ENCODE measurements at regions not wholly inside any gene's neighbourhood (a gene's known extent, or its start where the extent isn't known, plus 50 kb on each side); places are given as distances from the start of the nearest gene placed in this dataset.

DNA sequence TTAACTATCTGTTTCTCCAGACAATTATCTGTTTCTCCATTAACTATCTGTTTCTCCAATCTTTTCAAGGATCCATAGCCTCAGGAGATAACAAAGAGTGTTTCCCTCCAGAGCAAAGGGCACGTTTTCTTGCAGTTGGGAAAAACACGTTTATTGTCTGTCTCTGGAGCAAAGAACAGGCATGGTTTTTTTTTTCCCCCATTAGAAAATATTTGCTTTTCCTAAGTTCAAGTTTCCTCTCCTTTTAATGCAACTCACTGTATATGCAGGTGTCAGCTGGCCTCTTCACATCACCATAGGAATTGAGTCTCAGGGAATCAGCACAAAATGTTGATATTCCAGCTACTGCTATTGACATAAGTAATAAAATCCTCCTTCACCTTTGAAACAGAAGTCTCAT lies 984.4 kb downstream of the RAB28 start:
- Histone ChIP-seq H3K9ac (ENCODE audit: low read length) (no peak overlapping the region), H3K27ac (ENCODE audit: low read length) (no peak overlapping the region), H3K79me2 (ENCODE audit: low read length) (no peaks in the 10 kb centered on the region), H3K27me3 (ENCODE audit: low read depth, low read length) (no peaks in the 10 kb centered on the region), H3K36me3 (replicated peaks; ENCODE audit: low read depth, low read length) (no peaks in the 10 kb centered on the region), H3K4me2 (ENCODE audit: low read length) (no peak overlapping the region), H2AFZ (ENCODE audit: low read depth, low read length) (no peak overlapping the region), H3K4me3 (ENCODE audit: low read length) (no peak overlapping the region), H3K4me1 (ENCODE audit: low read length) (no peaks in the 10 kb centered on the region), H4K20me1 (ENCODE audit: insufficient read depth, low read length) (no peaks in the 10 kb centered on the region), H3K9me3 (ENCODE audit: insufficient read depth, low read length) (no peaks in the 10 kb centered on the region)
- TF ChIP-seq CTCF (IDR thresholded peaks at IDR 0.05; ENCODE audit: low read depth, low read length) (no peak), EZH2phosphoT487 (IDR thresholded peaks at IDR 0.05; ENCODE audit: low read depth) (no peak)

DNA sequence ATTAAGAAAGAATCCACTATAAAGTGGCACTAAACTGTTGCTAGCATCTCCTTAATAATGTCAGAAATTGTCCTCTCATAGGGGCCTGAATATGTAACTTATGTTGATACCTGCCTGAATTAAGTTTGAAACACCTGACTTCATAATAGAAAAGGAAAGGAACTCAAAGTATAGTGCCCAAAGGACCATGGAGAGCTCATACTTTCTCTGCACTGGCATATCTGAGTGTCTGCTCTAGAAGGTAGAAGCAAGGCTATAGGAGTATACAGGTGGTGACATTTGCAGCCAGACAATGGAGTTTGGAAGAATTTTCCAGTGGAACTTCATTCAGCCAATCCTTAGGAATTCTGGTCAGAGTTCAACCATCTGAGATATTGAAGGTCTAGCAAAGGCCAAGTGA lies 988.9 kb downstream of the RAB28 start:
- H4K20me1 ChIP-seq (ENCODE audit: insufficient read depth, low read length), result no peaks in the 10 kb centered on the region
- H3K4me2 ChIP-seq (ENCODE audit: low read length), result no peak overlapping the region
- H3K4me3 ChIP-seq (ENCODE audit: low read length), result no peak overlapping the region
- no peaks in the 10 kb centered on the region for H3K79me2 ChIP-seq (ENCODE audit: low read length)
- no peak overlapping the region for H3K9ac ChIP-seq (ENCODE audit: low read length)
- H3K27me3 ChIP-seq (ENCODE audit: low read depth, low read length), result no peaks in the 10 kb centered on the region
- TF ChIP-seq EZH2phosphoT487 (IDR thresholded peaks at IDR 0.05; ENCODE audit: low read depth), result no peak
- TF ChIP-seq CTCF (IDR thresholded peaks at IDR 0.05; ENCODE audit: low read depth, low read length), result no peak
- no peaks in the 10 kb centered on the region for H3K9me3 ChIP-seq (ENCODE audit: insufficient read depth, low read length)
- H3K36me3 ChIP-seq (replicated peaks; ENCODE audit: low read depth, low read length), result no peaks in the 10 kb centered on the region
- H2AFZ ChIP-seq (ENCODE audit: low read depth, low read length), result no peak overlapping the region
- H3K27ac ChIP-seq (ENCODE audit: low read length), result no peak overlapping the region
- no peaks in the 10 kb centered on the region for H3K4me1 ChIP-seq (ENCODE audit: low read length)

DNA sequence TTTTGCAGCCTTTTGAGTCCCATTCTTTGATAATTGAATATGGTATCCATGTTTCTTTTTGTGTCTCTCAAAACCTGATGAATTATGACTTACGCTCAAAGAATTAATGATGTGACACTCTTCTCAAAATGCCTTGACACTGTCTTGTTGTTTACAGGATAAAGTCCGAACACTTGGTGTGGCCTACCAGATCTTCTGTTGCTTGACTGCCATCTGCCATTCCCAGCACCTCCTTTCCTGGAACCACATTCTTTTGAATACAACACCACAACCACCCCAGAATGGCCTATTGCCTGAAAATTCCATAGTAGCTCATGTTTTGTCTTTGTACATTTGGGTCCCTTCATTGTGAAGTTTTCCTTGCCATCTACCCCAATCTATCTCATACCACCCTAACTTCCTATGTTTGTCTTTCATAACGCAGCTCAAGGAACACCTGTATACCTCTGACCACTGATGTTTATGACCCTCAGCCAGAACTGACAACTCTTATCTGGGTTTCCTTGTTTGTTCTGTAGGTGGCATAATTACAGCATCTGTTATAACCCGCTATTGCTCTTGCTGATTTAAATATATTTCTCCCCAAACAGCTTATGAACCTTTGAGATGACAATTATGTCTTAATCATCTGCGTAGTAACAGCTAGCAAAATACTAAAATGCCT lies 991.3 kb downstream of the RAB28 start:
- Histone ChIP-seq H3K36me3 (replicated peaks; ENCODE audit: low read depth, low read length) (no peaks in the 10 kb centered on the region), H3K9me3 (ENCODE audit: insufficient read depth, low read length) (no peaks in the 10 kb centered on the region), H3K79me2 (ENCODE audit: low read length) (no peaks in the 10 kb centered on the region), H3K27ac (ENCODE audit: low read length) (no peak overlapping the region), H2AFZ (ENCODE audit: low read depth, low read length) (no peak overlapping the region), H3K4me2 (ENCODE audit: low read length) (no peak overlapping the region), H3K27me3 (ENCODE audit: low read depth, low read length) (no peaks in the 10 kb centered on the region), H4K20me1 (ENCODE audit: insufficient read depth, low read length) (no peaks in the 10 kb centered on the region), H3K4me3 (ENCODE audit: low read length) (no peak overlapping the region), H3K4me1 (ENCODE audit: low read length) (no peaks in the 10 kb centered on the region), H3K9ac (ENCODE audit: low read length) (no peak overlapping the region)
- TF ChIP-seq CTCF (IDR thresholded peaks at IDR 0.05; ENCODE audit: low read depth, low read length) (no peak), EZH2phosphoT487 (IDR thresholded peaks at IDR 0.05; ENCODE audit: low read depth) (no peak)

GRCh38 chr4:12488672-12489071 lies 995.5 kb downstream of the RAB28 start:
- TF ChIP-seq EZH2phosphoT487 (IDR thresholded peaks at IDR 0.05; ENCODE audit: low read depth), result no peak
- no peak for TF ChIP-seq CTCF (IDR thresholded peaks at IDR 0.05; ENCODE audit: low read depth, low read length)

More at GRCh38 chr4:12488672-12489071, 995.5 kb downstream of the RAB28 start:
- Histone ChIP-seq H3K27ac (ENCODE audit: low read length) (no peak overlapping the region), H3K36me3 (replicated peaks; ENCODE audit: low read depth, low read length) (no peaks in the 10 kb centered on the region), H3K9ac (ENCODE audit: low read length) (no peak overlapping the region), H3K4me3 (ENCODE audit: low read length) (no peak overlapping the region), H3K4me2 (ENCODE audit: low read length) (no peak overlapping the region), H3K79me2 (ENCODE audit: low read length) (no peaks in the 10 kb centered on the region), H4K20me1 (ENCODE audit: insufficient read depth, low read length) (no peaks in the 10 kb centered on the region), H2AFZ (ENCODE audit: low read depth, low read length) (no peak overlapping the region), H3K9me3 (ENCODE audit: insufficient read depth, low read length) (no peaks in the 10 kb centered on the region), H3K4me1 (ENCODE audit: low read length) (no peaks in the 10 kb centered on the region), H3K27me3 (ENCODE audit: low read depth, low read length) (no peaks in the 10 kb centered on the region)
